ENCODE measurements at regions not wholly inside any gene's neighbourhood (a gene's known extent, or its start where the extent isn't known, plus 50 kb on each side); places are given as distances from the start of the nearest gene placed in this dataset.

DNA sequence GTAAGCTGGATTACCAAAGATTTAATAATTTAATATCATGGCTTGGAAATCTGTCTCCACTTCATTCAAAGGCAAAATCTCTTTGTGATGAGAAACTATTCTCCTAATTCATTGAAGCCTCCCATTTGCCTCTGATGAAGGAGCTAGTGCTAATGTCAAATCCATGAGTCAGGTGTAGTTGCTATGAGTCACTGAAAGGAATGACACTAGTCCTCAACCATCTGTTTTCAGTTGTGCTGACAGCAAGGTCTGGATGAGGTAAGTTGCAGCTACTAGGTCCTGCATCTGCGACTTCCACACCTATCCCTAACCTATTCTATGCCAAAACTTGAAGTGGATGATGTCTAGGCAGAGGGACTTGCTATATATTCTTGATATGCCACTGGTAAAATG is 324.0 kb upstream of the UBE2E3 start:
- DNase-seq, result no peak

- no peak for DNase-seq
Observed at GRCh38 chr2:180655842-180656454, 324.5 kb upstream of the UBE2E3 start.

- no peak for DNase-seq
Observed at GRCh38 chr2:180655393-180655792, 325.0 kb upstream of the UBE2E3 start.

DNA sequence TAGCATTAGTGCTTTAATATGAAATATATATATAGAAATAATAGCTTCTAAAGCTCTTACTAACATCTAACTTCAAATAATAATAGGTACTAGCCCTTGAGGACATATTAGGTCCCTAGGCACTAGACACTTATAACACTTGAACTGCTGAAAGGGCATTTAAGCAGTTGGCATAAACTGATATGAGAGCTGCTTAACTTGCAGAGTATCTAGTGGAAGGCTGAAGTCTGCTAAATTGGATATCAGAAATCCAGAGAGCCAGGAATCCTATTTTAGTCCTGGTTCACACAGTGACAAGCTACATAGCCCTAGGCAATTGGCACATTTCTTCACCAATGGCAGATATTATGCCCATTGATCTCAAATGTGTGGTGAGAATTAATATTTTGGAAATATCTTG is 326.9 kb upstream of the UBE2E3 start:
- no peak for DNase-seq

- DNase-seq, result no peak
Observed at GRCh38 chr2:180652794-180653193, 327.6 kb upstream of the UBE2E3 start.

DNA sequence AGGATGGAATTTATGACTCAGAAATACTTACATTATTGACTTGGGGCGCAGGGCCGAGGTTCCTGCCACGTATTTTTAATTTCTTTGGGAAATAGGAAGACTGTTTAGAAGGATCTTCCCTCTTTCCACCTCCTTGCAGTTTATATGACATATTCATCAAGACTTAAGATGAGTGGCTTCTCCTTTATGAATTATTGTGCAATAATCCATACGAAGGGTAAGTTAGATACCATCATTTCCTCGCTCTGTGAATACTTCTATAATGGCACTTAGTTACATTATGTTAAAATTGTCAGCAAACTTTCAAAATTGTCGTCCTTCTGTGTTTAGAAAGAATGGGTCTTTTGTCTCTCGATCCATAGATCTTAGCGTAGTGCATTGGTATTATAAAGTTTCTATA is 328.8 kb upstream of the UBE2E3 start:
- no peak for DNase-seq

GRCh38 chr2:180647621-180648020 is 332.8 kb upstream of the UBE2E3 start:
- DNase-seq, result no peak

GRCh38 chr2:180647221-180647620 is 333.2 kb upstream of the UBE2E3 start:
- no peak for DNase-seq

GRCh38 chr2:180646756-180647155 is 333.6 kb upstream of the UBE2E3 start:
- no peak for DNase-seq

DNA sequence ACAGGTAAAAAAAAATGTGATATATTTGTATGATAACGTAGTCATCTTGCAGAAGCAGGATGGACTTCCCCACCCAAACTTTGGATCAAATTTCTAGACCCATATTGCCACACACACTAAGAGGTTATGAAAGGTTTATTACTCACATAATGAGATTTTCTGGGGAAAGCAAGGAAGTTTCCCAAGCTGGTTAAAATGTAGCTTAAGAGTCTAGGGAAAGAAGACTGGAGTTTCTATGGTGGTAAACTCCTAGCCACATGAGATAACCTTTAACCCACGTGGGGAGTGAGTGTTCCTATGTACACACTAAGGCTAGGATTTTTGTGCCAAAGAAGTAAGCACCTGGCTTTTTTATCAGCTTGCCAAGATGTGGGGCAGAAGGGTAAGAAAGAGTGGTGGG is 335.7 kb upstream of the UBE2E3 start:
- DNase-seq, result no peak

DNA sequence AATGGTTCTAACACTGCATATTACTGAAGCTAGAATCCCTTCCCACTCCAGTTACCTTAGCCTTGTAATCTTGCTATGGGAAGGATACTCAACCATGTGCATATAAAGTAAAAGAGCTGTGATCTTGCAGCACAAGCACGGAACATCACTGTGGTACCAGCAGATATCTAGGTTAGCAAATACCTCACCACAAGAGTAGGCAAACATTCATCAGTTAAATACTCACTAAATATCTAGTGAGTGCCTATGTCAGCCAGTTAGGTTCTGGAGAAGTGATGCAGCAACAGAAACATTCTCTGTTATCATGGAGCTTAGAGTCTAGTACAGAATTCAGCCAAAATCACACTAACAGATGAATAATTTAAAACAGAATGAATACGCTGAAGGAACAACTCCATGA is 349.6 kb upstream of the UBE2E3 start:
- DNase-seq, result no peak

GRCh38 chr2:180625006-180625844 is 355.2 kb upstream of the UBE2E3 start:
- peak; percentile 49 for DNase-seq

DNA sequence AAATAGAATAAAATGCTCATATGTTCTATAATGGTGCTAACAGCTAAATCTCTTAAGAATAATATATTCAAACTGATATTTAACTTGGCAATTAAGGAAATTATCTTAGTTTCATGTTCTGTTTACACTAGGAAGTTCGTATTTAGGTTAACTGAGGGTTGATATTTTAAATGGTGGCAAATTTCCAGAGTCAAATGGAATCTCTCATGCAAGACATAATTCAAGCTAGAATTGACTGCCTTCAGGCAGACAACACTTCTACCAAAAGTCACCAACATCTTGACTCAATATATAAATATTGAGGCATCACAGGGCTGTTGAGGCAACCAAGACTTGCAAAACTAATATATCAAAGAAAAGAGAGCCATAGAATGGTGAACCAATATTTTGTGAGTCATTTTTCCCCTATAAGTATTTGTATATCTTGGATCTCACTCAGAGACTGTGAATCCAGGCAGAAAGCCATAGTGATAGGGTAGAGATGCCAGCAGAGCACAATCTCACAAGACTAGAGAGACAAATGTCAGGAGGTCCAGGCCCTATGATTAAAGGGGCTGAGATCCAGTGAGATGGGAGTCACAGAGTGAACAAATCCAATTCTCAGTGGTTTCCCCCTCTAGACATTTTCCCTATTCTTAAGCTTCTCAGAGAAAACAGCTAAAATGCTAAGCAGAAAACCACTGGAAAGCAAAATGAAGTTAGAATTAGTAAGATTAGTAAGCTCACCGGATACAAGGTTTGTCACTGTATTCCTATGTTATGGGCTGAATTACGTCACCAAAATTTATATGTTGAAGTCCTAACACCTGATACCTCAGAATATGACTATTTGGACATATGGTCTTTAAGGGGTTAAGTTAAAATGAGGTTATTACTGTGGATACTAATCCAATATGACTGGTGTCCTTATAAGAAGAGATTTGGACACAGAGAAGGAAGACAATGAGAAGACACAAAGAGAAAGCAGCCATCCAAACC is 358.2 kb upstream of the UBE2E3 start:
- DNase-seq, result peak; percentile 5

DNA sequence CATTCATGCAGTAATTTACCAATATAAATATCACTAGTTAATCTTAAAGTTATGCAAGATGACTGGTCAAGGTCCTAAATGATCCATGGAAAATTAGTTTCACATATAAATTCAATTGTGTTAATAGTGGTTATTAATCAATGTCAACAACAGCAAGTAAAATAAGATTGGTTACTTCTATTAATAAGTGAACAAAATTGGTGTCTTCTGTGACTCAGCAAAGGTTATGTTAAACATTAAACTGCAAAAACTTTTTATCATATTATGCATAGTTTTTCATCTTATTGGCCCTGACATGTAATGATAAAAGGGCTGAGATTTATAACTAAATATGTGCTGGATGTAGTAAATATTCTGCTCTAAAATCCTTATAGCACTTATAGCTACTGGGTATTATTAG is 359.0 kb upstream of the UBE2E3 start:
- DNase-seq, result no peak

DNA sequence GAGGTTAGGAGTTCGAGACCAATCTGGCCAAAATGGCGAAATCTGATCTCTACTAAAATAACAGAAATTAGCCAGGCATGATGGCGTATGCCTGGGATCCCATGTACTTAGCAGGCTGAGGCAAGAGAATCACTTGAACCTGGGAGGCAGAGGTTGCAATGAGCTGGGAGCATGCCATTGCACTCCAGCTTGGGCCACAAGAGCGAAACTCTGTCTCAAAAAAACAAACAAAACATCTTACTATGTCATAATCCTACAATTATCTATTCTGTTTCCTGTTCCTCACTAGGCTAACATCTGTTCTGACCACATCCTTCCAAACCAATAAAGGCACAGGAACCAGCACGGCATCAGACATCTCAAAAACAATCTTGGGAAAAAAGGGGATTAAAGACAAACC is 361.8 kb upstream of the UBE2E3 start:
- no peak for DNase-seq

DNA sequence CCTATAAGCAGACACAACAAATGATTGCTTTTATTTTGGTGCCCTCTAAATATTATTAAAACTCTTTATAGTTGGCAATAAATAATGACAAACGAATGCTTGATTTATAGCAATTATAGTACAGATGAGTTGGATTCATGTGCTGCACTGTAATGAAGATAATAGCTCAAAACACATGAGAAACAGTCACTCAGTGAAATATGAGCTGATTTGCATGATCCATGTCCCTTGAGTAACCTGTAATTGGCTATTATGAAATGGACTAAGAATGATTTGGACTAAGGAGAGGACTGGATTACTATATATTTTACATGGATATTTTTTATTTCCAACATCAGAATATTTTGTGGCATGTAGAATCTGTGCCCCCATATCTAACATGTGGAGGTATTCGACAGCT is 365.6 kb upstream of the UBE2E3 start:
- no peak for DNase-seq

DNA sequence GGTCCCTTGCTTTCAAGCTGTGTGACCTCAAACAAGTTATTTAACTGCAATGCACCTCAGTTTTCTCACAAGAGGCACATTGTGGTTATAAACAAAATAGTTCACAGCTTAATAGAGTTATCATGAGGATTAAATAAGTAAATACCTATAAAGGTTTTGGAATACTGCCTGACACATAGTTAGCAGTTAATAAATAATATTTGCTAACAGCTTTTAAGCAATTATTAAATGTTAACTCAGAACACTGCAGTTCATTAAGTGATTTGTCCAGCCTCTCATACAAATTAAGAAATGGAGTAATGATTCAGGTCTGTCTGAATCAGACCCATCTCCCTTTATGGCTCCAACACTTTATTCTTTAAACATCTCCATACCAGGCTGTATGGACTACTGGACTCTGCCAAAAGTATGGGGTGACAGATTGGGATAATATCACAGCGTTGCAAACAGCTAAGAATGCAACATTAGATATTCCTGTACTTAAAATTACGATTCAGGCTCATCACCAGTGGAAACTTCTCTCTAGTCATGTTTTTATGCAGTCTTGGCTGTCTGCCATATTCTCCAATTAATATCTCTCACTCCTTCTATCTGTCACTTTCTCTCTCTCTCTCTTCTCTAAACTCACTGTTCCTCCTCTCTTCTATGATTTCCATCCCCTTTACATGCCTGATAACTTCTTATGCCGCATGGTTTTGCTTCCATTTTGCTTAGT is 370.6 kb upstream of the UBE2E3 start:
- no peak for DNase-seq

DNA sequence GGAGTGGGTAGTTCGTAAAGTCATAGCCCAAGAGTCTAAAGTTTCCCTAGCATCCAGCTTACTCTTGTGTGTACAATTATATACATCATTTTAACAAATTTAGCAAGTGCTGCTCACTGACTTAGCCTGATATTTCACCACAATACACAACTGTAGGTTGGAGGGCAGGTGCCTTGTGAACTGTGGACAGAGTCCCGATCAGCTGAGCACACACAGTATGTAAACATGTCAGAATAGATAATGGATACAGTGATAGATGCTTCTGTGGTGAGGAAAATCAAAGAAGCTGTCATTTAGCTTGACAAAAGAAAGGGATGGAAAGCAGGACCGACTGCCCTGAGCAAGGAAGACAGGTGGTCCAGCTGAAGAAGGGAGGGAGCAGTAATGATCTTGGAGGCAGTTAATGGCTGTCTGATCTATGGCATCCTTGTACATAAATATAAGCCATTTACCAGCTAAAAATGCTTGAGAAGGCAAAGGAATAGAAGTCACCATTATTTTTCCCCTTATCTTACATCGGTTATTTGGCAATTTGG is 372.8 kb upstream of the UBE2E3 start:
- DNase-seq, result no peak

GRCh38 chr2:180604077-180604476 is 376.3 kb upstream of the UBE2E3 start:
- no peak for DNase-seq

- no peak for DNase-seq
Observed at GRCh38 chr2:180601016-180601415, 379.4 kb upstream of the UBE2E3 start.

GRCh38 chr2:180599804-180600203 is 380.6 kb upstream of the UBE2E3 start:
- DNase-seq, result no peak

DNA sequence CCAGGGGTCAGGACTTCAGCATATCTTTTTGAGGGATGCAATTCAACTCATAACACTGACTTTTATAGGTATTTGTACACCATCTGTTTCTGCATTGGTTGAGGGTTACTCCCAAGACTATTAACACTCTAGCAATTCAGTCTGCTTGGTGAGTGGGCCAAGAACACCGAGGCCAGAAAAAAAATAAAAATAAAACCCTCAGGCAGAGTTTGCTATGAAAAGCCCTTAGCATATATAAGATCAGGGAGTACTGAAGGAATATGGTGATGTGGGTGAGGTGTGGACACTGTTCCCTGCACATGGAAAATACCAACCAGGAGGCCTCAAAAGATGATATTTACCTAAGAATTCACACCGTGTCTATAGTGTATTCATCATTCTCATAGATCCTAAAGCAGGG is 383.2 kb upstream of the UBE2E3 start:
- DNase-seq, result no peak

DNA sequence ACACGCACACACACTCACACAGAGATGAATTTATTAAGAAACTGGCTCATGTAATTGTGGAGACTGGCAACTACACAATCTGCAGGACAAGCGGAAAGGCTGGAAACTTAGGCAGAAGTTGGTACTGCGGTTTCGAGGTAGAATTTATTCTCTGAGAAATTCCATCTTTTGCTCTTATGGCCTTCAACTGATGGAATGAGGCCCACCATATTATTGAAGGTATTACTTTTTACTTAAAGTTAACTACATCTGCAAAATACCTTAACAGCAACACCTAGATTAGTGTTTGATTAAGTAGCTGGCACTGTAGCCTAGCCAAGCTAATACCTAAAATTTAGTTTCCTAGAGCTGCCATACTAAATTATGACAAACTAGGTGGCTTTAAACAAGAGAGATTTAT is 384.0 kb upstream of the UBE2E3 start:
- DNase-seq, result no peak

Measured in T1000 (cell line).